Esophagus squamous epithelium (tissue), 4 donors: ENCODE measurements at regions not wholly inside any gene's neighbourhood (a gene's known extent, or its start where the extent isn't known, plus 50 kb on each side); places are given as distances from the start of the nearest gene placed in this dataset.

ENCODE experiments used
- CTCF ChIP-seq, 6 experiments: fragments of 450-650 bp in 4 of 6; fragments of 200-600 bp in 2 of 6; sonication (generic) in 2 of 6; IDR thresholded peaks; one replicate each; pipeline ENCODE4 v1.5.1; 2016 to 2019; ENCODE audit warnings: antibody characterized with exemption in 6 of 6, mild to moderate bottlenecking in 4 of 6, moderate library complexity in 4 of 6
- POLR2A ChIP-seq, 4 donors: fragments of 450-650 bp; IDR thresholded peaks; one replicate each; pipeline ENCODE4 v1.6.1; 2017; ENCODE audit warnings: antibody characterized with exemption in 4 of 4, mild to moderate bottlenecking in 4 of 4, moderate library complexity in 3 of 4

DNA sequence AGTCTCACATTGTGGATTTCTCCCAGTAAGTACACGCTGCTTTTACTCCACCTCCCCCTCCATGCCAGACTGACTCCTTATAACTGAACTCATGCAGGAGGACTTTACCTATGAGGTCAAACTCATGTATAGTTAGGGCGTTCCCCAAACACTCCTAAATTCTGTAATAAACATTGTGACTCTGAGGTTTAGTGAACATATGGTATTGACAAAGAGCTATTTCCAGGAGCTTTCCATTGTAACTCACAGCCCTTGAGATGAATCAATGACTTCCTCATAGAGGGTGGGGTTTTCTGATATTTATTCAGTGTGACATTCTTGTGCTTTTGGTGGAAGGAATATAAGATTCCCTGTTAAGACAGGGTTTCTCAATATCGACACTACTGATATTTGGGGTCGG, 337.4 kb upstream of the SLC14A2 start:
- TF ChIP-seq POLR2A (IDR thresholded peaks at IDR 0.05) (no peak), CTCF (IDR thresholded peaks at IDR 0.05) (no peak)
